HG02852 (cell line): ENCODE measurements at regions not wholly inside any gene's neighbourhood (a gene's known extent, or its start where the extent isn't known, plus 50 kb on each side); places are given as distances from the start of the nearest gene placed in this dataset.
"Not testable (repeated sequence)": the region's sequence is repeated elsewhere in the genome, so short reads cannot be mapped to it uniquely, and the experiment has no call there.

Experiments used
- ATAC-seq: cut with Tn5 transposase; IDR thresholded peaks from one replicate; pipeline ENCODE4 v1.9.1; 2021; ENCODE audit warnings: mild to moderate bottlenecking, moderate library complexity; ENCODE audit not compliant: unreplicated experiment

GRCh38 chr2:131668794-131669540 is 141.3 kb downstream of the CCDC74A start:
- not testable (repeated sequence) for ATAC-seq

GRCh38 chr2:131671841-131672470 is 144.3 kb downstream of the CCDC74A start:
- not testable (repeated sequence) for ATAC-seq

- peak; percentile 88 for ATAC-seq
These were observed 145.0 kb downstream of the CCDC74A start for GRCh38 chr2:131672471-131673399.

GRCh38 chr2:131673400-131674173 is 145.9 kb downstream of the CCDC74A start:
- ATAC-seq, result peak; percentile 88

GRCh38 chr2:131674174-131674507 is 146.5 kb downstream of the CCDC74A start:
- ATAC-seq, result no peak

GRCh38 chr2:131681611-131682121 is 154.0 kb downstream of the CCDC74A start:
- ATAC-seq, result peak; percentile 13

- ATAC-seq, result peak; percentile 98
These were observed 154.6 kb downstream of the CCDC74A start for GRCh38 chr2:131682122-131682944.

- peak; percentile 42 for ATAC-seq
These were observed 155.2 kb downstream of the CCDC74A start for GRCh38 chr2:131682945-131683330.

- ATAC-seq, result not testable (repeated sequence)
These were observed 157.1 kb downstream of the CCDC74A start for GRCh38 chr2:131684631-131685316.

GRCh38 chr2:131686164-131686893 is 158.6 kb downstream of the CCDC74A start:
- not testable (repeated sequence) for ATAC-seq

- not testable (repeated sequence) for ATAC-seq
These were observed 159.2 kb downstream of the CCDC74A start for GRCh38 chr2:131686894-131687238.

GRCh38 chr2:131689066-131689465 is 161.4 kb downstream of the CCDC74A start:
- ATAC-seq, result not testable (repeated sequence)

GRCh38 chr2:131711268-131711667 is 183.6 kb downstream of the CCDC74A start:
- not testable (repeated sequence) for ATAC-seq

- ATAC-seq, result not testable (repeated sequence)
These were observed 190.2 kb downstream of the CCDC74A start for GRCh38 chr2:131717907-131718306.

- not testable (repeated sequence) for ATAC-seq
These were observed 193.5 kb downstream of the CCDC74A start for GRCh38 chr2:131721163-131721562.

GRCh38 chr2:131722256-131722655 is 194.6 kb downstream of the CCDC74A start:
- not testable (repeated sequence) for ATAC-seq

- no peak for ATAC-seq
These were observed 196.3 kb downstream of the CCDC74A start for GRCh38 chr2:131724019-131724418.

- not testable (repeated sequence) for ATAC-seq
These were observed 200.8 kb downstream of the CCDC74A start for GRCh38 chr2:131728451-131728850.
